Urinary bladder (tissue), 3 donors: ENCODE measurements at regions not wholly inside any gene's neighbourhood (a gene's known extent, or its start where the extent isn't known, plus 50 kb on each side); places are given as distances from the start of the nearest gene placed in this dataset.
"Not testable (repeated sequence)": the region's sequence is repeated elsewhere in the genome, so short reads cannot be mapped to it uniquely, and the experiment has no call there.

Experiments used
- DNase-seq: peaks from one replicate; pipeline ENCODE4 v3.0.0-alpha.2; 2015; ENCODE audit errors: extremely low spot score
- H3K27ac ChIP-seq: one replicate; pipeline ENCODE4 v1.5.1; 2013; ENCODE audit warnings: low read depth, mild to moderate bottlenecking, moderate library complexity
- H3K36me3 ChIP-seq: one replicate; pipeline ENCODE4 v1.6.1; 2013; ENCODE audit warnings: mild to moderate bottlenecking, moderate library complexity; ENCODE audit not compliant: insufficient read depth
- H3K4me1 ChIP-seq: one replicate; pipeline ENCODE4 v1.6.1; 2013; ENCODE audit warnings: mild to moderate bottlenecking, moderate library complexity; ENCODE audit not compliant: insufficient read depth
- H3K4me3 ChIP-seq: one replicate; pipeline ENCODE4 v1.5.1; 2013; ENCODE audit warnings: low read depth, low read length
- WGBS: extraction: QIAGEN DNeasy Blood & Tissue Kit; methylation state at CpG from one replicate; pipeline ENCODE4 v1.1.7; 2013; 5-methylcytosine and 5-hydroxymethylcytosine counted together
- donor health status: healthy with polysubstance abuse.
- donor health status: healthy.

GRCh38 chr9:119712325-119712724 is 343.1 kb upstream of the BRINP1 start:
- no peak for DNase-seq
- no peaks in the 10 kb centered on the region for H3K4me1 ChIP-seq
- 90% methylated on average over 1 of the region's 1 CpG for WGBS
- H3K4me3 ChIP-seq: no peak overlapping the region
- no peak overlapping the region for H3K27ac ChIP-seq
- H3K36me3 ChIP-seq: no peaks in the 10 kb centered on the region

- Histone ChIP-seq H3K36me3 (no peaks in the 10 kb centered on the region), H3K27ac (no peak overlapping the region), H3K4me1 (no peaks in the 10 kb centered on the region), H3K4me3 (no peak overlapping the region)
- 83% methylated on average over 2 of the region's 2 CpGs for WGBS
- no peak for DNase-seq
Measured at GRCh38 chr9:119709431-119709830, 340.2 kb upstream of the BRINP1 start.

- H3K36me3 ChIP-seq: no peaks in the 10 kb centered on the region
- H3K4me3 ChIP-seq: no peak overlapping the region
- no peak for DNase-seq
- WGBS: 84% methylated on average over 4 of the region's 4 CpGs
- H3K27ac ChIP-seq: no peak overlapping the region
- no peaks in the 10 kb centered on the region for H3K4me1 ChIP-seq
Measured at GRCh38 chr9:119707228-119707845, 338.1 kb upstream of the BRINP1 start.

GRCh38 chr9:119701651-119702050 is 332.4 kb upstream of the BRINP1 start:
- no peak for DNase-seq
- Histone ChIP-seq H3K4me1 (no peaks in the 10 kb centered on the region), H3K27ac (no peak overlapping the region), H3K4me3 (no peak overlapping the region), H3K36me3 (no peaks in the 10 kb centered on the region)
- WGBS: 78% methylated on average over 1 of the region's 1 CpG

- DNase-seq: no peak
- no peak overlapping the region for H3K27ac ChIP-seq
- no peaks in the 10 kb centered on the region for H3K36me3 ChIP-seq
- 41% methylated on average over 2 of the region's 2 CpGs for WGBS
- no peaks in the 10 kb centered on the region for H3K4me1 ChIP-seq
- no peak overlapping the region for H3K4me3 ChIP-seq
Measured at GRCh38 chr9:119698535-119698934, 329.3 kb upstream of the BRINP1 start.

GRCh38 chr9:119697996-119698395 is 328.8 kb upstream of the BRINP1 start:
- Histone ChIP-seq H3K4me1 (no peaks in the 10 kb centered on the region), H3K36me3 (no peaks in the 10 kb centered on the region), H3K4me3 (no peak overlapping the region), H3K27ac (no peak overlapping the region)
- DNase-seq: no peak
- 38% methylated on average over 5 of the region's 5 CpGs for WGBS

- H3K4me3 ChIP-seq: no peak overlapping the region
- no peaks in the 10 kb centered on the region for H3K4me1 ChIP-seq
- H3K36me3 ChIP-seq: no peaks in the 10 kb centered on the region
- no peak for DNase-seq
- H3K27ac ChIP-seq: no peak overlapping the region
- 14% methylated on average over 4 of the region's 4 CpGs for WGBS
Measured at GRCh38 chr9:119689879-119690278, 320.6 kb upstream of the BRINP1 start.

- WGBS: 61% methylated on average over 3 of the region's 3 CpGs
- Histone ChIP-seq H3K27ac (no peak overlapping the region), H3K36me3 (no peaks in the 10 kb centered on the region), H3K4me1 (no peaks in the 10 kb centered on the region), H3K4me3 (no peak overlapping the region)
- DNase-seq: no peak
Measured at GRCh38 chr9:119688547-119688946, 319.3 kb upstream of the BRINP1 start.

- Histone ChIP-seq H3K4me3 (no peak overlapping the region), H3K27ac (no peak overlapping the region), H3K4me1 (no peaks in the 10 kb centered on the region), H3K36me3 (no peaks in the 10 kb centered on the region)
- 73% methylated on average over 7 of the region's 7 CpGs for WGBS
- no peak for DNase-seq
Measured at GRCh38 chr9:119677811-119678505, 308.7 kb upstream of the BRINP1 start.

GRCh38 chr9:119675951-119676350 is 306.7 kb upstream of the BRINP1 start:
- WGBS: 44% methylated on average over 3 of the region's 3 CpGs
- Histone ChIP-seq H3K36me3 (no peaks in the 10 kb centered on the region), H3K27ac (no peak overlapping the region), H3K4me1 (no peaks in the 10 kb centered on the region), H3K4me3 (no peak overlapping the region)
- no peak for DNase-seq

GRCh38 chr9:119672763-119673162 is 303.5 kb upstream of the BRINP1 start:
- DNase-seq, H3K36me3 ChIP-seq, H3K4me1 ChIP-seq, H3K27ac ChIP-seq, H3K4me3 ChIP-seq: not testable (repeated sequence)
- WGBS: 66% methylated on average over 4 of the region's 4 CpGs

GRCh38 chr9:119667916-119668315 is 298.7 kb upstream of the BRINP1 start:
- no peak for DNase-seq
- H3K4me3 ChIP-seq: no peak overlapping the region
- H3K36me3 ChIP-seq: no peaks in the 10 kb centered on the region
- H3K4me1 ChIP-seq: no peaks in the 10 kb centered on the region
- no peak overlapping the region for H3K27ac ChIP-seq
- 89% methylated on average over 2 of the region's 2 CpGs for WGBS

GRCh38 chr9:119667163-119667562 is 297.9 kb upstream of the BRINP1 start:
- no peaks in the 10 kb centered on the region for H3K4me1 ChIP-seq
- no peaks in the 10 kb centered on the region for H3K36me3 ChIP-seq
- H3K27ac ChIP-seq: no peak overlapping the region
- no peak for DNase-seq
- 78% methylated on average over 2 of the region's 2 CpGs for WGBS
- no peak overlapping the region for H3K4me3 ChIP-seq

- H3K4me1 ChIP-seq: no peaks in the 10 kb centered on the region
- no peaks in the 10 kb centered on the region for H3K36me3 ChIP-seq
- no peak overlapping the region for H3K27ac ChIP-seq
- DNase-seq: no peak
- H3K4me3 ChIP-seq: no peak overlapping the region
- 79% methylated on average over 4 of the region's 4 CpGs for WGBS
Measured at GRCh38 chr9:119662329-119662728, 293.1 kb upstream of the BRINP1 start.
